Esophagus muscularis mucosa (tissue), 4 donors: ENCODE measurements at regions not wholly inside any gene's neighbourhood (a gene's known extent, or its start where the extent isn't known, plus 50 kb on each side); places are given as distances from the start of the nearest gene placed in this dataset.

Source experiments
- DNase-seq: peaks from one replicate; pipeline ENCODE4 v3.0.0-alpha.2; 2017; ENCODE audit errors: extremely low spot score
- H3K27ac ChIP-seq, 4 donors: fragments of 200-600 bp; sonication (generic); replicated peaks in 1 of 4; 1 replicate in 3 of 4; 2 replicates in 1 of 4; pipeline ENCODE4 v1.5.1; 2016 to 2019; ENCODE audit warnings: mild to moderate bottlenecking in 1 of 4
- H3K27me3 ChIP-seq, 4 donors: fragments of 200-600 bp; sonication (generic); one replicate each; pipeline versions ENCODE4 v1.5.1 to v1.6.0; 2016 to 2019
- H3K36me3 ChIP-seq, 4 donors: fragments of 200-600 bp; sonication (generic); one replicate each; pipeline ENCODE4 v1.5.1; 2016 to 2019
- H3K4me1 ChIP-seq, 4 donors: fragments of 200-600 bp; sonication (generic); one replicate each; pipeline ENCODE4 v1.5.1; 2016 to 2019
- H3K4me3 ChIP-seq, 4 donors: fragments of 200-600 bp; sonication (generic); 1 replicate in 2 of 4; 2 replicates in 2 of 4; pipeline ENCODE4 v1.5.1; 2016 to 2019; ENCODE audit warnings: mild to moderate bottlenecking in 4 of 4, moderate library complexity in 1 of 4
- H3K9me3 ChIP-seq, 4 donors: fragments of 200-600 bp; sonication (generic); 1 replicate in 3 of 4; 2 replicates in 1 of 4; pipeline ENCODE4 v1.5.1; 2016 to 2019
- EP300 ChIP-seq: sonication (generic); formaldehyde crosslinking; IDR thresholded peaks from one replicate; pipeline ENCODE4 v1.6.1; 2017; ENCODE audit warnings: antibody characterized with exemption
- POLR2A ChIP-seq: fragments of 450-650 bp; IDR thresholded peaks from one replicate; pipeline ENCODE4 v1.6.1; 2017; ENCODE audit warnings: antibody characterized with exemption, moderate library complexity, mild to moderate bottlenecking, low read depth
- POLR2AphosphoS5 ChIP-seq, 2 donors: sonication (generic); formaldehyde crosslinking; IDR thresholded peaks; one replicate each; pipeline ENCODE4 v1.6.1; 2017; ENCODE audit warnings: antibody characterized with exemption in 2 of 2
- WGBS: methylation state at CpG from one replicate; pipeline ENCODE4 v1.1.5; 2018; 5-methylcytosine and 5-hydroxymethylcytosine counted together
- intact Hi-C: fragments of 100-400 bp; cut with DNase I; formaldehyde crosslinking; loops from one replicate; pipeline ENCODE4 v1.15.1; 2023
- TF ChIP-seq, protein P1 (sequence below), 3 experiments: fragments of 200-600 bp in 2 of 3; fragments of 450-650 bp in 1 of 3; sonication (generic) in 2 of 3; IDR thresholded peaks; one replicate each; pipeline ENCODE4 v1.5.1; 2017 to 2019; ENCODE audit warnings: antibody characterized with exemption in 3 of 3, mild to moderate bottlenecking in 2 of 3, moderate library complexity in 1 of 3

DNA sequence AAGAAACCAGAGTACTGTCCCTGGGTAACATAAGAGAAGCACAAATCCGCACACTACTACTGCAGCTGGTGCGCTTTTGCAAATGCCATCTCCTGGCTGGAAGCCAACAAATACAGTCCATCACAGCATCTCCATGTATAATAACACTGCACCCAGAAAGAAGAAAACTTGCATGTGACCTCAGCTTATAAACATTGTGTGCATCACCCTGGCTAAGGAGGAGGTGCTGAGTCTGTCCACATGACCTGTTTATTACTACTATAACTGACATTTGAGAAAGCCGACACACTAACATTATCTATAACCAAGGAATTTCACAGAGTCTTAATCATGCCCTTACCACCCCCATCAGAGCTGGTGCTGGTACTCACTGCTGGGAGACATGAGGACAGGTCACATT is 516.8 kb downstream of the CFAP47 start:
- no peak overlapping the region for H3K4me3 ChIP-seq
- no peaks in the 10 kb centered on the region for H3K9me3 ChIP-seq
- WGBS: 71% methylated on average over 3 of the region's 3 CpGs
- DNase-seq: no peak
- no peaks in the 10 kb centered on the region for H3K36me3 ChIP-seq
- intact Hi-C loops: no loop called here
- no peaks in the 10 kb centered on the region for H3K4me1 ChIP-seq
- H3K27ac ChIP-seq: no peak overlapping the region
- H3K27me3 ChIP-seq: no peaks in the 10 kb centered on the region
- TF ChIP-seq, protein P1, sequence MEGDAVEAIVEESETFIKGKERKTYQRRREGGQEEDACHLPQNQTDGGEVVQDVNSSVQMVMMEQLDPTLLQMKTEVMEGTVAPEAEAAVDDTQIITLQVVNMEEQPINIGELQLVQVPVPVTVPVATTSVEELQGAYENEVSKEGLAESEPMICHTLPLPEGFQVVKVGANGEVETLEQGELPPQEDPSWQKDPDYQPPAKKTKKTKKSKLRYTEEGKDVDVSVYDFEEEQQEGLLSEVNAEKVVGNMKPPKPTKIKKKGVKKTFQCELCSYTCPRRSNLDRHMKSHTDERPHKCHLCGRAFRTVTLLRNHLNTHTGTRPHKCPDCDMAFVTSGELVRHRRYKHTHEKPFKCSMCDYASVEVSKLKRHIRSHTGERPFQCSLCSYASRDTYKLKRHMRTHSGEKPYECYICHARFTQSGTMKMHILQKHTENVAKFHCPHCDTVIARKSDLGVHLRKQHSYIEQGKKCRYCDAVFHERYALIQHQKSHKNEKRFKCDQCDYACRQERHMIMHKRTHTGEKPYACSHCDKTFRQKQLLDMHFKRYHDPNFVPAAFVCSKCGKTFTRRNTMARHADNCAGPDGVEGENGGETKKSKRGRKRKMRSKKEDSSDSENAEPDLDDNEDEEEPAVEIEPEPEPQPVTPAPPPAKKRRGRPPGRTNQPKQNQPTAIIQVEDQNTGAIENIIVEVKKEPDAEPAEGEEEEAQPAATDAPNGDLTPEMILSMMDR (IDR thresholded peaks at IDR 0.05): no peak
- no peak for TF ChIP-seq POLR2AphosphoS5 (IDR thresholded peaks at IDR 0.05)
- TF ChIP-seq EP300: no peak
- no peak for TF ChIP-seq POLR2A

DNA sequence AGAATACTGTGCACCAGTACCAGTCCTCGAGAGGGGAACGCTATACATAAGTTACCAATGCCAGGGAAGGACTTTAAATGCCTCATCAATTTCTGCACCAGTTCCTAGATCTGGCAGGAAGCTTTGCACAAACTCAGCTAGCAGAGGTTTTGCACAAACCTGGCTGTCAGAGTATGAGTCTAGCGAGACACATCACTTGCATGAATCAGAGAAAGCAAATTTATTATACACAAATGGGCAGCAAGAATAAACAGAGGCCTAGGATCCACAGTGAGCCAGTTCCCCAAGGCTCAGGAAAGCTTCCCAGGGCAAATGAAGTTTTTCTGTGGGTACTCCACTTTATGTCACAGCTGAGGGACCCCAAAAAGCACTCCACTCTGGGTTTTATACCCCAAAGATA is 523.5 kb downstream of the CFAP47 start:
- H3K4me3 ChIP-seq: no peak overlapping the region
- no peaks in the 10 kb centered on the region for H3K27me3 ChIP-seq
- TF ChIP-seq POLR2AphosphoS5 (IDR thresholded peaks at IDR 0.05): no peak
- 90% methylated on average over 2 of the region's 3 CpGs for WGBS
- DNase-seq: no peak
- H3K27ac ChIP-seq: no peak overlapping the region
- intact Hi-C loops: no loop called here
- no peaks in the 10 kb centered on the region for H3K9me3 ChIP-seq
- H3K36me3 ChIP-seq: no peaks in the 10 kb centered on the region
- no peaks in the 10 kb centered on the region for H3K4me1 ChIP-seq

DNA sequence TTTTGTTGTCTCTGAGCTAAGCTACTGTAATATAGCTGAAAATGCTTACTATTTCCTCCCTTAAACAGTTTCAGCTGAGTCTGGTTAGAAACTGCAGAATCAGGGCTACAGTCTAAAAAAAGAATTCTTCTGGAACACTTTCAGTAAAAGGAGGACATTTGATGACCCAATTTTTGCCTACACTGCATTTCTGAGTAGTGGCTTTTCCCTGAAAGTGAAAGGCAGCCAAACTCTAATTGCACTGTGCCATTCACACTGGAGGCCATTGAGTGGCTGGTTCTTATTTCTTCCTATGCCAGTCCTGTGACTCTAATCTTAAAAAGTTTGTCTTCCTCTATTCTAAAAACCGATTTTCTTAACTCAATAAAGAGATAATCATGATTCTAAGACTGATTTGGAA is 526.0 kb downstream of the CFAP47 start:
- intact Hi-C loops: no loop called here
- WGBS: 36% methylated on average over 1 of the region's 1 CpG
- TF ChIP-seq POLR2A (no peak), EP300 (no peak), POLR2AphosphoS5 (IDR thresholded peaks at IDR 0.05) (no peak)
- TF ChIP-seq, protein P1 (IDR thresholded peaks at IDR 0.05): no peak
- Histone ChIP-seq H3K4me3 (no peak overlapping the region), H3K27me3 (no peaks in the 10 kb centered on the region), H3K4me1 (no peaks in the 10 kb centered on the region), H3K27ac (no peak overlapping the region), H3K36me3 (no peaks in the 10 kb centered on the region), H3K9me3 (peaks cover 0 to 6% (median 0%) of the 10 kb centered on the region in 4 donors)
- no peak for DNase-seq

DNA sequence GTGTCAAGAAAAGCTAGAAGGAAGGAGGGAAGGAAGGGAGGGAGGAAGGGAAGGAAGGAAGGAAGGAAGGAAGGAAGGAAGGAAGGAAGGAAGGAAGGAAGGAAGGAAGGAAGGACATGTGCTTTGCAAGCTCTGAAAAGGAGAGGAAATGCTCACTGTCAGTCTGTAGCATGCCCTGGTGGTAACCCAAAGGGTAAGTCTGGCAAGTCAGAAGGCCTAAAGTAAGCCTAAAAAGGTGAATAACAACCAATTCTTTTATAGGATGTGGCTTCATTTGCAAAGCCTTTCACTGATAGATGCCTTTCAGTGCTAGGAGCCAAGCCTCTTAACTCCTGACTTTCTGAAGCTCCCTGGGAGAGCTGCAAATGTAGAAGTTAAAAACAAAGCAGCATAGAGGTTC is 542.6 kb downstream of the CFAP47 start:
- no peak overlapping the region for H3K4me3 ChIP-seq
- H3K27me3 ChIP-seq: no peaks in the 10 kb centered on the region
- H3K27ac ChIP-seq: no peak overlapping the region
- intact Hi-C loops: no loop called here
- H3K9me3 ChIP-seq: no peaks in the 10 kb centered on the region
- TF ChIP-seq POLR2AphosphoS5 (IDR thresholded peaks at IDR 0.05) (no peak), EP300 (no peak), POLR2A (no peak)
- TF ChIP-seq, protein P1 (IDR thresholded peaks at IDR 0.05): no peak
- DNase-seq: no peak
- no peaks in the 10 kb centered on the region for H3K36me3 ChIP-seq
- no peaks in the 10 kb centered on the region for H3K4me1 ChIP-seq

DNA sequence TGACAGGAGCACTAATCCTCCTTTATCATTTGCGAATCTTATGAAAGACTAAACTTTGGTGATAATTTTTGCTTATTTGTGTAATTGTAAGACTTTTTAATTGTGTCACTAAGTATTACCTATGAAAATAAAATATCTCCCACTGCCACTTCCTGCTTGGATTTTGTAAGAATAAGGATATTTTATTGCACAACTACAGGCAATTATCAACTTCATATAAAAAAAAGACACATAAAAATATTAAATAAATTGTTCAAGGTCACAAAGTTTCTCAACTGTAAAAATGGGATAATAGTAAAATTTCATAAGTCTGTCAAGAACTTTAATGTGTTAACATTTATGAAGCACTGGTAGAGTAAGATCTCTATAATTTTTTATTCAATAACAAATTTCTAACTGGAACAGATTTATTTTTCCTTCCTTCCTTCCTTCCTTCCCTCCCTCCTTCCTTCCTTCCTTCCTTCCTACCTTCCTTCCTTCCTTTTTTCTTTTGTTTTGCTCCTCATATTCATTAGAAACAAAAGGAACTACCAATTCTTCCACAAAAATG is 527.6 kb upstream of the FAM47C start:
- no peak overlapping the region for H3K4me3 ChIP-seq
- intact Hi-C loops: no loop called here
- 82% methylated on average over 1 of the region's 1 CpG for WGBS
- DNase-seq: no peak
- no peaks in the 10 kb centered on the region for H3K27me3 ChIP-seq
- H3K27ac ChIP-seq: no peak overlapping the region
- H3K9me3 ChIP-seq: peaks cover 0 to 6% (median 0%) of the 10 kb centered on the region in 4 donors
- no peaks in the 10 kb centered on the region for H3K4me1 ChIP-seq
- TF ChIP-seq EP300: no peak
- TF ChIP-seq POLR2A: no peak
- no peaks in the 10 kb centered on the region for H3K36me3 ChIP-seq

DNA sequence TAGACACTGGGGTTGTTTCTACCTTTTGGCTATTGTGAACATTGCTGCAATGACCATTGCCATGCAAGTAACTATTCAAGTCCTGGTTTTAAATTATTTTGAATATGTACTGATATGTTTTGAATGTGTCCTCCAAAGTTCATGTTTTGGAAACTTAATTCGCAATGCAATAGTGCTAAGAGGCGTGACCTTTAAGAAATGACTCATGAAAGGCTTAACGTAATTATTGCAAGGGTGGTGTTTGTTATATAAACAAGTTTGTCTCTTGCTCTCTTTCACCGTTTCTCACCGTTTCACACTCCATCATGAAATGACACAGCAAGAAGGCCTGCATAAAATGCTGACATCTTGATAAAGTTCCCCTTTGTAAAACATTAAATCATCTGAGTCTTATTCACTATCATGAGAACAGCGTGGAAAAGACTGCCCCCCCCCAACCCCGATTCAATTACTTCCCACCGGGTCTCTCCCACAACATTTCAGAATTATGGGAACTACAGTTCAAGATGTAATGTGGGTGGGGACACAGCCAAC is 506.9 kb upstream of the FAM47C start:
- Histone ChIP-seq H3K4me3 (no peak overlapping the region), H3K36me3 (no peaks in the 10 kb centered on the region), H3K4me1 (no peaks in the 10 kb centered on the region), H3K9me3 (no peaks in the 10 kb centered on the region), H3K27ac (no peak overlapping the region), H3K27me3 (no peaks in the 10 kb centered on the region)
- no peak for TF ChIP-seq EP300
- TF ChIP-seq POLR2A: no peak
- TF ChIP-seq, protein P1 (IDR thresholded peaks at IDR 0.05): no peak
- TF ChIP-seq POLR2AphosphoS5 (IDR thresholded peaks at IDR 0.05): no peak
- WGBS: 84% methylated on average over 8 of the region's 8 CpGs
- DNase-seq: no peak
- intact Hi-C loops: no loop called here
